H1 (cell line): ENCODE measurements at regions not wholly inside any gene's neighbourhood (a gene's known extent, or its start where the extent isn't known, plus 50 kb on each side); places are given as distances from the start of the nearest gene placed in this dataset.

Source experiments
- CTCF ChIA-PET: fragments of 300-600 bp; sonication (Branson Sonifier 250); formaldehyde crosslinking; loops from one replicate; lab custom pipeline; 2021; ENCODE audit not compliant: partially characterized antibody; lab: Charles Lee
- POLR2A ChIA-PET: fragments of 300-600 bp; sonication (Branson Sonifier 250); formaldehyde crosslinking; loops from one replicate; lab custom pipeline; 2021; ENCODE audit warnings: inconsistent platforms; ENCODE audit not compliant: partially characterized antibody; lab: Charles Lee
- DNase-seq, 2 experiments: peaks; one replicate each; pipeline versions ENCODE4 v3.0.0 to v3.0.0-alpha.2; 2010 to 2022; ENCODE audit warnings: low spot score in 2 of 2, low read depth in 1 of 2, mixed read lengths in 1 of 2
- FAIRE-seq: peaks from 2 replicates; lab custom pipeline; 2011; peaks lifted over from hg19 to GRCh38; lab: Jason Lieb, UNC
- H2AFZ ChIP-seq: 2 replicates; pipeline ENCODE4 v1.8.1; 2012; ENCODE audit warnings: low read length, inconsistent platforms
- H2AK5ac ChIP-seq: 2 replicates; pipeline ENCODE4 v1.6.1; 2013; ENCODE audit warnings: low read depth, low read length
- H2BK120ac ChIP-seq: replicated peaks from 2 replicates; pipeline ENCODE3; 2013; ENCODE audit warnings: low read depth, low read length, inconsistent platforms
- H2BK12ac ChIP-seq: 2 replicates; pipeline ENCODE4 v1.6.1; 2013; ENCODE audit warnings: low read depth, low read length
- H2BK15ac ChIP-seq: 2 replicates; pipeline ENCODE4 v1.6.1; 2013; ENCODE audit warnings: low read length
- H2BK20ac ChIP-seq: 2 replicates; pipeline ENCODE4 v1.6.1; 2013; ENCODE audit warnings: low read length
- H2BK5ac ChIP-seq: 2 replicates; pipeline ENCODE4 v1.6.1; 2013; ENCODE audit warnings: low read depth, low read length
- H3K14ac ChIP-seq: 2 replicates; pipeline ENCODE4 v1.6.1; 2013; ENCODE audit warnings: inconsistent platforms; ENCODE audit not compliant: insufficient read length
- H3K18ac ChIP-seq: 2 replicates; pipeline ENCODE4 v1.6.1; 2013; ENCODE audit warnings: low read length; ENCODE audit errors: extremely low read depth
- H3K23ac ChIP-seq: 2 replicates; pipeline ENCODE4 v1.6.1; 2013; ENCODE audit warnings: inconsistent platforms; ENCODE audit not compliant: insufficient read length
- H3K23me2 ChIP-seq: 2 replicates; pipeline ENCODE4 v1.6.1; 2013; ENCODE audit warnings: low read depth, low read length
- H3K27ac ChIP-seq: 2 replicates; pipeline ENCODE4 v1.6.1; 2011; ENCODE audit warnings: low read depth, low read length, inconsistent platforms
- H3K27me3 ChIP-seq, 4 experiments: replicated peaks in 1 of 4; 1 replicate in 1 of 4; 2 replicates in 3 of 4; pipeline versions ENCODE4 v1.6.1 to v1.8.1; 2011 to 2013; ENCODE audit warnings: low read length in 3 of 4, mild to moderate bottlenecking in 3 of 4, inconsistent platforms in 2 of 4, mixed read lengths in 2 of 4, moderate library complexity in 1 of 4; ENCODE audit not compliant: control insufficient read depth in 3 of 4, insufficient read depth in 3 of 4; ENCODE audit errors: extremely low read depth in 1 of 4
- H3K36me3 ChIP-seq, 4 experiments: 2 replicates each; pipeline versions ENCODE4 v1.6.1 to v1.8.1; 2011 to 2013; ENCODE audit warnings: mild to moderate bottlenecking in 4 of 4, low read length in 3 of 4, moderate library complexity in 2 of 4, control low read depth in 1 of 4, inconsistent platforms in 1 of 4; ENCODE audit not compliant: insufficient read depth in 4 of 4, control insufficient read depth in 2 of 4
- H3K4ac ChIP-seq: replicated peaks from 2 replicates; pipeline ENCODE3; 2013; ENCODE audit warnings: low read length, low read depth, mixed read lengths, inconsistent platforms; ENCODE audit not compliant: insufficient read length
- H3K4me1 ChIP-seq, 4 experiments: replicated peaks in 1 of 4; 1 replicate in 1 of 4; 2 replicates in 3 of 4; pipeline versions ENCODE4 v1.6.1 to v1.8.1; 2011 to 2013; ENCODE audit warnings: low read length in 3 of 4, inconsistent platforms in 2 of 4, mixed read lengths in 1 of 4; ENCODE audit not compliant: insufficient read depth in 4 of 4, control insufficient read depth in 3 of 4
- H3K4me2 ChIP-seq, 2 experiments: 2 replicates each; pipeline versions ENCODE4 v1.6.1 to v1.8.1; 2011 to 2013; ENCODE audit warnings: low read depth in 2 of 2, low read length in 2 of 2, control low read depth in 1 of 2, inconsistent platforms in 1 of 2, mild to moderate bottlenecking in 1 of 2; ENCODE audit not compliant: insufficient read depth in 1 of 2
- H3K4me3 ChIP-seq, 4 experiments: fragments of 200-600, 300-600 bp in 1 of 4; sonication (generic), shearing (Covaris generic), sonication (Bioruptor Twin) in 1 of 4; 2 replicates each; pipeline versions ENCODE4 v1.5.1 to v1.8.1; 2011 to 2016; ENCODE audit warnings: low read length in 4 of 4, low read depth in 3 of 4, control low read depth in 2 of 4, inconsistent platforms in 2 of 4, mild to moderate bottlenecking in 2 of 4, mixed read lengths in 1 of 4, moderate library complexity in 1 of 4; ENCODE audit not compliant: insufficient read depth in 2 of 4; ENCODE audit errors: extremely low read depth in 1 of 4
- H3K56ac ChIP-seq: replicated peaks from 2 replicates; pipeline ENCODE3; 2013; ENCODE audit warnings: low read depth, mild to moderate bottlenecking, mixed read lengths, low read length, inconsistent platforms; ENCODE audit not compliant: insufficient read length
- H3K79me1 ChIP-seq: 2 replicates; pipeline ENCODE4 v1.6.1; 2013; ENCODE audit warnings: low read depth, low read length, control low read depth
- H3K79me2 ChIP-seq, 2 experiments: 2 replicates each; pipeline versions ENCODE4 v1.6.1 to v1.8.1; 2012 to 2013; ENCODE audit warnings: low read length in 2 of 2, mild to moderate bottlenecking in 2 of 2, inconsistent platforms in 1 of 2; ENCODE audit not compliant: insufficient read depth in 2 of 2, control insufficient read depth in 1 of 2
- H3K9ac ChIP-seq, 4 experiments: replicated peaks in 1 of 4; 1 replicate in 1 of 4; 2 replicates in 3 of 4; pipeline versions ENCODE4 v1.6.1 to v1.8.1; 2011 to 2013; ENCODE audit warnings: low read depth in 3 of 4, low read length in 3 of 4, control low read depth in 2 of 4, mild to moderate bottlenecking in 2 of 4, moderate library complexity in 2 of 4, inconsistent platforms in 1 of 4; ENCODE audit errors: extremely low read depth in 1 of 4
- H3K9me3 ChIP-seq, 2 experiments: 2 replicates each; pipeline versions ENCODE4 v1.6.1 to v1.8.1; 2012 to 2013; ENCODE audit warnings: mild to moderate bottlenecking in 2 of 2, moderate library complexity in 2 of 2, control low read depth in 1 of 2, inconsistent platforms in 1 of 2, low read depth in 1 of 2, low read length in 1 of 2, mixed read lengths in 1 of 2; ENCODE audit not compliant: insufficient read depth in 2 of 2
- H4K20me1 ChIP-seq, 2 experiments: replicated peaks in 1 of 2; 2 replicates each; pipeline versions ENCODE3 to v1.8.1; 2011 to 2013; ENCODE audit warnings: inconsistent platforms in 2 of 2, low read length in 2 of 2, mild to moderate bottlenecking in 1 of 2; ENCODE audit not compliant: insufficient read depth in 2 of 2, control insufficient read depth in 1 of 2
- H4K5ac ChIP-seq: 2 replicates; pipeline ENCODE4 v1.6.1; 2013; ENCODE audit warnings: low read length, low read depth, mixed read lengths, inconsistent platforms; ENCODE audit not compliant: insufficient read length
- H4K8ac ChIP-seq: 2 replicates; pipeline ENCODE4 v1.8.0; 2013; ENCODE audit warnings: mild to moderate bottlenecking, moderate library complexity, low read length, inconsistent platforms; ENCODE audit not compliant: insufficient read depth; ENCODE audit errors: extremely low read depth
- H4K91ac ChIP-seq: replicated peaks from 2 replicates; pipeline ENCODE3; 2013; ENCODE audit warnings: low read length, mixed read lengths, inconsistent platforms; ENCODE audit not compliant: insufficient read length
- CREB1 ChIP-seq: IDR thresholded peaks from 2 replicates; pipeline ENCODE4 v1.6.1; 2012; ENCODE audit warnings: inconsistent platforms
- JUN ChIP-seq: IDR thresholded peaks from 2 replicates; pipeline ENCODE4 v1.6.1; 2011; ENCODE audit warnings: low read depth, mild to moderate bottlenecking, improper control_type of control experiment, low read length
- NANOG ChIP-seq: IDR thresholded peaks from 2 replicates; pipeline ENCODE4 v1.6.1; 2011; ENCODE audit warnings: low read length, low read depth, mild to moderate bottlenecking, inconsistent platforms; ENCODE audit not compliant: insufficient read depth, poor library complexity, severe bottlenecking
- SP4 ChIP-seq: IDR thresholded peaks from 2 replicates; pipeline ENCODE4 v1.6.1; 2012; ENCODE audit warnings: low read length, inconsistent platforms
- TAF1 ChIP-seq: IDR thresholded peaks from 2 replicates; pipeline ENCODE4 v1.6.1; 2011; ENCODE audit warnings: mild to moderate bottlenecking, low read depth, low read length
- WGBS, 2 experiments: shearing (Covaris generic) in 1 of 2; methylation state at CpG; one replicate each; pipeline versions ENCODE4 v1.1.6 to v1.1.7; 2013 to 2015; ENCODE audit warnings: low lambda C conversion rate in 2 of 2, mixed read lengths in 2 of 2, inconsistent platforms in 1 of 2, low coverage in 1 of 2, missing lambda C conversion rate in 1 of 2; ENCODE audit not compliant: insufficient replicate concordance in 2 of 2, insufficient coverage in 1 of 2, insufficient read length in 1 of 2; ENCODE audit errors: extremely low coverage in 1 of 2, missing lambda C conversion rate in 1 of 2; 5-methylcytosine and 5-hydroxymethylcytosine counted together

DNA sequence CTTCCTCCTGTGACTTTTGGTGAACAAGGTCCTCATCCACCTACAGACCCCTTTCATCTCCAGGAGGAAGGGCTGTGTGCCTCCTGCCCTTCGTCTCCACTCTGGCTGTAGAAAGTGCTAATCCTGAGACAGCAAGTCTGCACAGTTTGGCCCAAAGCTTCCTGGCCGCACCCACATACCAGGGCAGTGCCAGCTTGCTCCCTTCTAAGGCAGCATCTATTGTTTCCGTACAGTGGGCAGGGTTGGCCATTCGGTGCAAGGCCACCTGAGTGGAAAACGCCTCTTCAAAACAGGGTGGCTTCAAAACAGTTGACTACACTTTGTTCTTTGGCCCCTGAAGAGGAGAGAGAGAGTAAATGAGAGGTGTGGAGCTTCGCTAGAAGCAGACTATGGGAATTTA, 134.1 kb upstream of the KLF14 start:
- H3K14ac ChIP-seq = no peak overlapping the region
- H3K36me3 ChIP-seq = no peaks in the 10 kb centered on the region
- no peak overlapping the region for H3K4me3 ChIP-seq
- no peak overlapping the region for H2BK12ac ChIP-seq
- H3K4me2 ChIP-seq = no peak overlapping the region
- H3K56ac ChIP-seq = no peak overlapping the region
- no peak overlapping the region for H3K18ac ChIP-seq
- H2AK5ac ChIP-seq = no peak overlapping the region
- DNase-seq = no peak
- peaks cover 2 to 3% of the 10 kb centered on the region in 2 experiments for H4K20me1 ChIP-seq
- H4K8ac ChIP-seq = no peak overlapping the region
- H2BK120ac ChIP-seq = no peak overlapping the region
- WGBS, 2 experiments = 87% methylated on average over 6 of the region's 6 CpGs; no CpG with 5 or more reads in 1 of the 2 experiments
- no peak overlapping the region for H2BK20ac ChIP-seq
- no peak overlapping the region for H3K27ac ChIP-seq
- no peak overlapping the region for H4K5ac ChIP-seq
- no peak overlapping the region for H2BK15ac ChIP-seq
- no peaks in the 10 kb centered on the region for H3K9me3 ChIP-seq
- no peaks in the 10 kb centered on the region for H3K27me3 ChIP-seq
- POLR2A ChIA-PET = no interaction called here
- H3K4me1 ChIP-seq = no peaks in the 10 kb centered on the region
- H4K91ac ChIP-seq = no peak overlapping the region
- H3K23me2 ChIP-seq = no peaks in the 10 kb centered on the region; the same call in 1 of the 2 replicates
- no peak overlapping the region for H2BK5ac ChIP-seq
- H3K23ac ChIP-seq = no peak overlapping the region
- H3K9ac ChIP-seq = no peak overlapping the region
- CTCF ChIA-PET = interaction anchor here (1.0 kb wide), 1 partner anchor 172 kb away, joined by 4 read pairs; no protein-coding TSS in a partner anchor
- no peaks in the 10 kb centered on the region for H3K79me1 ChIP-seq
- no peak overlapping the region for H2AFZ ChIP-seq
- FAIRE-seq = no peak
- H3K4ac ChIP-seq = no peak overlapping the region
- no peaks in the 10 kb centered on the region for H3K79me2 ChIP-seq
- no peak for TF ChIP-seq JUN
- no peak for TF ChIP-seq SP4
- TF ChIP-seq NANOG = no peak
- no peak for TF ChIP-seq CREB1
- TF ChIP-seq TAF1 = no peak
